HepG2 (cell line): ENCODE measurements at regions not wholly inside any gene's neighbourhood (a gene's known extent, or its start where the extent isn't known, plus 50 kb on each side); places are given as distances from the start of the nearest gene placed in this dataset.

Source experiments
- ATAC-seq: fragments of 200-7000 bp; cut with Tn5 transposase; 3 replicates; pipeline ENCODE4 v1.9.1; 2020; ENCODE audit warnings: mild to moderate bottlenecking, moderate library complexity
- BruUV-seq: library from RNA; stranded (reverse); fragments of 400-500 nt; replicated peaks from 2 replicates; lab custom pipeline; 2021; lab: Mats Ljungman, UMichigan
- CTCF ChIA-PET: fragments of 300-600 bp; formaldehyde crosslinking; extraction: SDS; loops from one replicate; lab custom pipeline; 2021; ENCODE audit warnings: low total read pairs, inconsistent platforms, low intra/inter-chr PET ratio; lab: Yijun Ruan, JAX
- POLR2A ChIA-PET: fragments of 350-600 bp; sonication (Branson Sonifier 250); formaldehyde crosslinking; loops from one replicate; lab custom pipeline; 2020; ENCODE audit warnings: antibody characterized with exemption, inconsistent platforms; lab: Yijun Ruan, JAX
- DNase-seq: peaks from one replicate; pipeline ENCODE4 v3.0.0-alpha.2; 2015; ENCODE audit warnings: low spot score
- FAIRE-seq: peaks from 3 replicates; lab custom pipeline; 2011; peaks lifted over from hg19 to GRCh38; lab: Jason Lieb, UNC
- H2AFZ ChIP-seq: one replicate; pipeline ENCODE4 v1.6.1; 2011; ENCODE audit warnings: low read length, inconsistent platforms
- H3K27ac ChIP-seq: fragments of 300-600 bp; 3 replicates; pipeline ENCODE4 v1.8.0; 2011; ENCODE audit warnings: mixed run types, mild to moderate bottlenecking, mixed read lengths, low read length, inconsistent platforms; ENCODE audit not compliant: insufficient read depth; ENCODE audit errors: extremely low read length
- H3K27me3 ChIP-seq, 2 experiments: fragments of 200-600 bp in 1 of 2; 2 replicates in 1 of 2; 3 replicates in 1 of 2; pipeline versions ENCODE4 v1.6.0 to v1.8.0; 2011; ENCODE audit warnings: low read length in 2 of 2, mild to moderate bottlenecking in 2 of 2, moderate library complexity in 2 of 2, inconsistent platforms in 1 of 2; ENCODE audit not compliant: insufficient read depth in 2 of 2, control insufficient read depth in 1 of 2
- H3K36me3 ChIP-seq, 2 experiments: fragments of 200-600 bp in 1 of 2; replicated peaks in 1 of 2; 2 replicates in 1 of 2; 3 replicates in 1 of 2; pipeline versions ENCODE4 v1.5.1 to v1.8.0; 2011; ENCODE audit warnings: low read length in 2 of 2, inconsistent platforms in 1 of 2; ENCODE audit not compliant: insufficient read depth in 2 of 2, control insufficient read depth in 1 of 2
- H3K4me1 ChIP-seq: 2 replicates; pipeline ENCODE4 v1.5.1; 2012; ENCODE audit warnings: low read length, inconsistent platforms; ENCODE audit not compliant: insufficient read depth
- H3K4me2 ChIP-seq: 2 replicates; pipeline ENCODE4 v1.6.0; 2011; ENCODE audit warnings: low read depth, low read length, inconsistent platforms
- H3K4me3 ChIP-seq, 3 experiments: fragments of 200-600 bp in 1 of 3; sonication (generic), shearing (Covaris generic) in 1 of 3; replicated peaks in 1 of 3; 2 replicates each; pipeline ENCODE4 v1.5.1; 2011 to 2016; ENCODE audit warnings: low read length in 3 of 3, inconsistent platforms in 2 of 3, low read depth in 2 of 3, mild to moderate bottlenecking in 2 of 3, control low read depth in 1 of 3, mixed read lengths in 1 of 3; ENCODE audit not compliant: insufficient read depth in 1 of 3
- H3K79me2 ChIP-seq: one replicate; pipeline ENCODE4 v1.6.1; 2011; ENCODE audit warnings: low read length, inconsistent platforms; ENCODE audit not compliant: insufficient read depth
- H3K9ac ChIP-seq: 2 replicates; pipeline ENCODE4 v1.6.0; 2011; ENCODE audit warnings: mild to moderate bottlenecking, low read depth, low read length, inconsistent platforms; ENCODE audit not compliant: insufficient read depth
- H3K9me3 ChIP-seq: 2 replicates; pipeline ENCODE4 v1.5.1; 2012; ENCODE audit warnings: mild to moderate bottlenecking, low read length
- H4K20me1 ChIP-seq: 2 replicates; pipeline ENCODE4 v1.6.0; 2011; ENCODE audit warnings: inconsistent platforms, mild to moderate bottlenecking, low read length, moderate library complexity; ENCODE audit not compliant: insufficient read depth
- ATF7 ChIP-seq, 2 experiments: fragments of 450-650 bp in 1 of 2; sonication (generic) in 1 of 2; formaldehyde crosslinking in 1 of 2; IDR thresholded peaks; 2 replicates each; pipeline versions ENCODE4 v1.4.0 to v1.6.1; 2016 to 2020; ENCODE audit warnings: antibody characterized with exemption in 1 of 2, mild to moderate bottlenecking in 1 of 2, missing genetic modification reagents in 1 of 2
- BRF2 ChIP-seq: sonication (generic); formaldehyde crosslinking; IDR thresholded peaks from 2 replicates; pipeline ENCODE4 v1.8.1; 2022; ENCODE audit warnings: mild to moderate bottlenecking, missing genetic modification reagents
- E2F2 ChIP-seq: sonication (generic); formaldehyde crosslinking; IDR thresholded peaks from 2 replicates; pipeline ENCODE4 v1.4.0; 2020; ENCODE audit warnings: missing genetic modification reagents, borderline replicate concordance
- SRY ChIP-seq: sonication (generic); formaldehyde crosslinking; IDR thresholded peaks from 2 replicates; pipeline ENCODE4 v1.8.0; 2022; ENCODE audit warnings: mild to moderate bottlenecking, missing genetic modification reagents
- TOE1 ChIP-seq: sonication (generic); formaldehyde crosslinking; IDR thresholded peaks from 2 replicates; pipeline ENCODE4 v1.4.0; 2020; ENCODE audit warnings: mild to moderate bottlenecking, missing genetic modification reagents
- ZFX ChIP-seq: sonication (generic); formaldehyde crosslinking; IDR thresholded peaks from 2 replicates; pipeline ENCODE4 v1.4.0; 2020; ENCODE audit warnings: mild to moderate bottlenecking, low read depth, missing genetic modification reagents, moderate library complexity
- WGBS: methylation state at CpG from one replicate; pipeline ENCODE4 v1.1.6; 2017; ENCODE audit warnings: low lambda C conversion rate; 5-methylcytosine and 5-hydroxymethylcytosine counted together
- in situ Hi-C: cut with HindIII; loops from 2 replicates; pipeline ENCODE4 v1.10.0; 2017; ENCODE audit warnings: low pct_unique_long_range_greater_than_20kb; ENCODE audit not compliant: extremely low pct_ligation_motif_present
- intact Hi-C: fragments of 100-400 bp; cut with micrococcal nuclease; formaldehyde crosslinking; loops from one replicate; pipeline ENCODE4 v1.10.0; 2022; ENCODE audit not compliant: unreplicated experiment

GRCh38 chr15:62343397-62343796, 178.3 kb upstream of the C2CD4B start:
- ChIA-PET POLR2A (no interaction called here), CTCF (no interaction called here)
- intact Hi-C loops (no loop called here), in situ Hi-C loops (no loop called here)
- H3K27ac ChIP-seq, result no peak overlapping the region
- no peaks in the 10 kb centered on the region for H3K79me2 ChIP-seq
- peaks cover 0 to 10% of the 10 kb centered on the region in 2 experiments; a peak in 3 of 5 replicates for H3K27me3 ChIP-seq
- H3K9me3 ChIP-seq, result no peaks in the 10 kb centered on the region
- H3K36me3 ChIP-seq, result no peaks in the 10 kb centered on the region
- H3K4me3 ChIP-seq, result no peak overlapping the region
- H2AFZ ChIP-seq, result no peak overlapping the region
- H3K4me1 ChIP-seq, result no peaks in the 10 kb centered on the region
- FAIRE-seq, result no peak
- no peak overlapping the region for H3K4me2 ChIP-seq
- no peak for TF ChIP-seq BRF2 (CRISPR knock-in tag)
- TF ChIP-seq TOE1 (CRISPR knock-in tag), result no peak
- TF ChIP-seq SRY (CRISPR knock-in tag), result no peak
- TF ChIP-seq ATF7 (IDR thresholded peaks at IDR 0.05), result no peak
- no peak for TF ChIP-seq ATF7 (CRISPR knock-in tag; IDR thresholded peaks at IDR 0.05)
- no peak for TF ChIP-seq ZFX (CRISPR knock-in tag)
- TF ChIP-seq E2F2, result no peak
- H4K20me1 ChIP-seq, result no peaks in the 10 kb centered on the region
- WGBS, result 71% methylated on average over 8 of the region's 10 CpGs
- no peak overlapping the region for H3K9ac ChIP-seq
- DNase-seq, result no peak
- no TSS peak for BruUV-seq
- ATAC-seq, result no peak
